ENCODE measurements at regions not wholly inside any gene's neighbourhood (a gene's known extent, or its start where the extent isn't known, plus 50 kb on each side); places are given as distances from the start of the nearest gene placed in this dataset.

- TF ChIP-seq BCL11A (IDR thresholded peaks at IDR 0.05; ENCODE audit: low read depth in 2 of 2, low read length in 2 of 2) (no peak), CBX5 (IDR thresholded peaks at IDR 0.05; ENCODE audit: low read depth, low read length) (no peak), CTCF (IDR thresholded peaks at IDR 0.05; ENCODE audit: control extremely low read depth in 1 of 3, insufficient read depth in 1 of 3, low read depth in 1 of 3, low read length in 3 of 3) (no peak), EGR1 (IDR thresholded peaks at IDR 0.05; ENCODE audit: borderline replicate concordance, low read depth, low read length) (no peak), CBX8 (IDR thresholded peaks at IDR 0.05; ENCODE audit: borderline replicate concordance, low read depth, low read length) (no peak), POU5F1 (IDR thresholded peaks at IDR 0.05; ENCODE audit: low read depth, low read length) (no peak)
These were observed 1108.6 kb downstream of the TAF11L14 start (continued) for GRCh38 chr5:18742830-18743229.

Measured in H1 (cell line).